HFF-Myc (cell line): ENCODE measurements at regions not wholly inside any gene's neighbourhood (a gene's known extent, or its start where the extent isn't known, plus 50 kb on each side); places are given as distances from the start of the nearest gene placed in this dataset.

Source experiments
- DNase-seq: peaks from one replicate; pipeline ENCODE4 v3.0.0-alpha.2; 2011; ENCODE audit warnings: low read depth; ENCODE audit errors: extremely low read depth
- H3K4me3 ChIP-seq: replicated peaks from 2 replicates; pipeline ENCODE4 v1.5.1; 2011; ENCODE audit warnings: low read depth, mild to moderate bottlenecking, control low read depth, low read length
- CTCF ChIP-seq: IDR thresholded peaks from 2 replicates; pipeline ENCODE4 v1.5.1; 2012; ENCODE audit warnings: mild to moderate bottlenecking, low read depth, low read length, control low read depth; ENCODE audit errors: missing control alignments

- no peak for TF ChIP-seq CTCF
- H3K4me3 ChIP-seq, result no peak overlapping the region
- no peak for DNase-seq
Observed at GRCh38 chr9:22590336-22591033, 143.9 kb downstream of the DMRTA1 start.

GRCh38 chr9:22595805-22596204 is 149.2 kb downstream of the DMRTA1 start:
- no peak for TF ChIP-seq CTCF
- H3K4me3 ChIP-seq, result no peak overlapping the region
- DNase-seq, result no peak

- no peak overlapping the region for H3K4me3 ChIP-seq
- no peak for DNase-seq
- TF ChIP-seq CTCF, result no peak
Observed at GRCh38 chr9:22617156-22617555, 170.5 kb downstream of the DMRTA1 start.

GRCh38 chr9:22622815-22623214 is 176.2 kb downstream of the DMRTA1 start:
- no peak for TF ChIP-seq CTCF
- DNase-seq, result no peak
- no peak overlapping the region for H3K4me3 ChIP-seq

- no peak for TF ChIP-seq CTCF
- H3K4me3 ChIP-seq, result no peak overlapping the region
- DNase-seq, result no peak
Observed at GRCh38 chr9:22623236-22623635, 176.6 kb downstream of the DMRTA1 start.

- H3K4me3 ChIP-seq, result no peak overlapping the region
- DNase-seq, result no peak
- no peak for TF ChIP-seq CTCF
Observed at GRCh38 chr9:22625540-22625939, 178.9 kb downstream of the DMRTA1 start.

GRCh38 chr9:22643541-22643940 is 196.9 kb downstream of the DMRTA1 start:
- DNase-seq, result no peak
- no peak overlapping the region for H3K4me3 ChIP-seq
- TF ChIP-seq CTCF, result no peak
